ENCODE measurements at regions not wholly inside any gene's neighbourhood (a gene's known extent, or its start where the extent isn't known, plus 50 kb on each side); places are given as distances from the start of the nearest gene placed in this dataset.
A peak's percentile ranks its signal among the peaks of the same experiment; 100 is the strongest.

DNA sequence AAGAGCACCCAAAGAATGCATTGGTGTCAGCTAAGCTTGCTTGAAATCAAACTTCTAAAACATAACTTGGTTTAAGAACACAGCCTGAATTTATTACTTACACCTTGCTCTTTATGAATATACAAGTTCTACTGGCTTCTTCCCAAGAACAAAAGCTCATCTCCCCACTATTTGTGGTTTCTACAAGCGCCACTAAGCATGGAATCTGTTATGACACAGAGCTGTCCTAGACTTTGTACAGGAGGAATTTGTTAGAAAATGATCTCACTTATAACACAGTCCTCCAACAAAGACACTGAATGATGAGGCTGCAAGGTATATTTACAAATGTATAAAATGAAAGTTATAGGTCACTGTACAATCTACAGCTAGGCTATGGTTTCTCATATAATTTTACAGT is 452.1 kb downstream of the BCAT1 start:
- TF ChIP-seq, protein P1, sequence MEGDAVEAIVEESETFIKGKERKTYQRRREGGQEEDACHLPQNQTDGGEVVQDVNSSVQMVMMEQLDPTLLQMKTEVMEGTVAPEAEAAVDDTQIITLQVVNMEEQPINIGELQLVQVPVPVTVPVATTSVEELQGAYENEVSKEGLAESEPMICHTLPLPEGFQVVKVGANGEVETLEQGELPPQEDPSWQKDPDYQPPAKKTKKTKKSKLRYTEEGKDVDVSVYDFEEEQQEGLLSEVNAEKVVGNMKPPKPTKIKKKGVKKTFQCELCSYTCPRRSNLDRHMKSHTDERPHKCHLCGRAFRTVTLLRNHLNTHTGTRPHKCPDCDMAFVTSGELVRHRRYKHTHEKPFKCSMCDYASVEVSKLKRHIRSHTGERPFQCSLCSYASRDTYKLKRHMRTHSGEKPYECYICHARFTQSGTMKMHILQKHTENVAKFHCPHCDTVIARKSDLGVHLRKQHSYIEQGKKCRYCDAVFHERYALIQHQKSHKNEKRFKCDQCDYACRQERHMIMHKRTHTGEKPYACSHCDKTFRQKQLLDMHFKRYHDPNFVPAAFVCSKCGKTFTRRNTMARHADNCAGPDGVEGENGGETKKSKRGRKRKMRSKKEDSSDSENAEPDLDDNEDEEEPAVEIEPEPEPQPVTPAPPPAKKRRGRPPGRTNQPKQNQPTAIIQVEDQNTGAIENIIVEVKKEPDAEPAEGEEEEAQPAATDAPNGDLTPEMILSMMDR (IDR thresholded peaks at IDR 0.05; ENCODE audit: insufficient read depth, low read depth, low read length) = no peak
- TF ChIP-seq EZH2 (IDR thresholded peaks at IDR 0.05; ENCODE audit: insufficient read depth, low read length) = no peak
- H3K36me3 ChIP-seq (ENCODE audit: insufficient read depth, low read length) = no peaks in the 10 kb centered on the region
- FAIRE-seq = peak; percentile 32
- no peak overlapping the region for H2AFZ ChIP-seq (ENCODE audit: low read depth, low read length)
- no peaks in the 10 kb centered on the region for H3K79me2 ChIP-seq (ENCODE audit: insufficient read depth, low read length)
- peak overlapping the region; percentile 17 for H3K4me2 ChIP-seq (ENCODE audit: low read length)
- H3K36me3 Mint-ChIP-seq (ENCODE audit: low read depth, unreplicated experiment) = no peaks in the 10 kb centered on the region
- no peak overlapping the region for H3K27ac ChIP-seq (ENCODE audit: low read depth, low read length)
- peaks cover 24% of the 10 kb centered on the region for H3K4me1 ChIP-seq (ENCODE audit: insufficient read depth, low read length)
- H3K4me3 ChIP-seq (ENCODE audit: insufficient read depth, low read depth, low read length) = no peak overlapping the region
- H3K9me3 ChIP-seq (ENCODE audit: insufficient read depth, low read depth, low read length) = no peaks in the 10 kb centered on the region
- no peaks in the 10 kb centered on the region for H3K27me3 Mint-ChIP-seq (ENCODE audit: low read depth, unreplicated experiment)
- H3K27me3 ChIP-seq (ENCODE audit: insufficient read depth, low read length) = no peaks in the 10 kb centered on the region
- peak overlapping the region; percentile 68 for H3K27ac Mint-ChIP-seq (ENCODE audit: unreplicated experiment)
- H3K4me1 Mint-ChIP-seq (ENCODE audit: low read depth, unreplicated experiment) = peaks cover 47% of the 10 kb centered on the region
- no peaks in the 10 kb centered on the region for H4K20me1 ChIP-seq (ENCODE audit: insufficient read depth, low read length)
- no peaks in the 10 kb centered on the region for H3K9me3 Mint-ChIP-seq (ENCODE audit: unreplicated experiment)
- no peak overlapping the region for H3K4me3 Mint-ChIP-seq (ENCODE audit: unreplicated experiment)
- peak; percentile 83 for DNase-seq (ENCODE audit: low read depth)
- H3K9ac ChIP-seq (ENCODE audit: low read length) = no peak overlapping the region

DNA sequence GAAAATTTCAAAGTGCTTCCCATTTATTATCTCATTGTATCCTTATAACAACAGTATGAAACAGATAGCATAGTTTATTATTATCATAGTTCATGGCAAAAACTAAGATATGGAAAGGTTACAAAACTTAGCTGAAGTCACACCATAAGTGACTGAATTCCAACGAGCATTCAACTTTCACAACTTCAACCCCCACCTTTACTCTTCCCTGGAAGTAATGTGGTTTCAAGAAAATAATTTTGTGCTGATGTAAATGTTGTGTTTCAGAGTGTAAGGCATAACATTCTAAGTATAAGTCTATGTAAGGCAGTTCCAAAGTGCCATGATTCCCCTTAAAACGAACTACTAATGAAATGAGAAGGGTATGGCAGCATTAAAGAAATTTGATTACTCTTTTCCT is 454.5 kb downstream of the BCAT1 start:
- H3K79me2 ChIP-seq (ENCODE audit: insufficient read depth, low read length) = no peaks in the 10 kb centered on the region
- no peaks in the 10 kb centered on the region for H3K27me3 Mint-ChIP-seq (ENCODE audit: low read depth, unreplicated experiment)
- FAIRE-seq (no peak), DNase-seq (ENCODE audit: low read depth) (peak; percentile 55)
- H3K36me3 ChIP-seq (ENCODE audit: insufficient read depth, low read length) = no peaks in the 10 kb centered on the region
- no peaks in the 10 kb centered on the region for H3K9me3 Mint-ChIP-seq (ENCODE audit: unreplicated experiment)
- H3K4me1 Mint-ChIP-seq (ENCODE audit: low read depth, unreplicated experiment) = peaks cover 33% of the 10 kb centered on the region
- no peaks in the 10 kb centered on the region for H3K9me3 ChIP-seq (ENCODE audit: insufficient read depth, low read depth, low read length)
- TF ChIP-seq, protein P1 (IDR thresholded peaks at IDR 0.05; ENCODE audit: insufficient read depth, low read depth, low read length) = no peak
- TF ChIP-seq EZH2 (IDR thresholded peaks at IDR 0.05; ENCODE audit: insufficient read depth, low read length) = no peak
- H4K20me1 ChIP-seq (ENCODE audit: insufficient read depth, low read length) = no peaks in the 10 kb centered on the region
- H3K36me3 Mint-ChIP-seq (ENCODE audit: low read depth, unreplicated experiment) = no peaks in the 10 kb centered on the region
- peaks cover 10% of the 10 kb centered on the region for H3K4me1 ChIP-seq (ENCODE audit: insufficient read depth, low read length)
- no peak overlapping the region for H3K27ac ChIP-seq (ENCODE audit: low read depth, low read length)
- H3K4me3 Mint-ChIP-seq (ENCODE audit: unreplicated experiment) = no peak overlapping the region
- H3K9ac ChIP-seq (ENCODE audit: low read length) = no peak overlapping the region
- peak overlapping the region; percentile 78 for H3K27ac Mint-ChIP-seq (ENCODE audit: unreplicated experiment)
- H3K4me2 ChIP-seq (ENCODE audit: low read length) = peak overlapping the region; percentile 15
- no peak overlapping the region for H3K4me3 ChIP-seq (ENCODE audit: insufficient read depth, low read depth, low read length)
- no peaks in the 10 kb centered on the region for H3K27me3 ChIP-seq (ENCODE audit: insufficient read depth, low read length)
- H2AFZ ChIP-seq (ENCODE audit: low read depth, low read length) = no peak overlapping the region

DNA sequence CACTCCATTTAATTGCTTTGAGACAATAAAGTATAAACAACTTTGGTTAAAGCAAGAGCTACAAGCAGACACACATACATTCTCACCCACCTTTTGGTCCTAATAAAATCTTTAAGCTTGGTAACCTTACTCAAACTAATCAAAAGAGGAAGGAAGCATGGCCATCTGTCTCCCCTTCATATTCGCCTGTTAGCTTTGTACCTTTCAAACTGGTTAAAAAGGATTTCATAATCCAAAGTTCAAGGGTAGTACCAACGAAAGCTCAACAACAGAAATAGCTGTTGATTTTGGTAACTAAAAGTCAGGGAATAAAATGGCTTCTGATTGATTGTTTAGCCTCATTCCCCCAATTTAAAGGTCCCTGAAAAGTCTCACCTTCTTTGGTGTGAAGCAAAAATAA is 456.9 kb downstream of the BCAT1 start:
- Histone ChIP-seq H4K20me1 (ENCODE audit: insufficient read depth, low read length) (no peaks in the 10 kb centered on the region), H3K9me3 (ENCODE audit: insufficient read depth, low read depth, low read length) (no peaks in the 10 kb centered on the region), H3K36me3 (ENCODE audit: insufficient read depth, low read length) (no peaks in the 10 kb centered on the region), H3K27me3 (ENCODE audit: insufficient read depth, low read length) (no peaks in the 10 kb centered on the region), H3K4me2 (ENCODE audit: low read length) (no peak overlapping the region), H3K9ac (ENCODE audit: low read length) (no peak overlapping the region), H2AFZ (ENCODE audit: low read depth, low read length) (no peak overlapping the region), H3K4me3 (ENCODE audit: insufficient read depth, low read depth, low read length) (no peak overlapping the region), H3K27ac (ENCODE audit: low read depth, low read length) (no peak overlapping the region), H3K79me2 (ENCODE audit: insufficient read depth, low read length) (no peaks in the 10 kb centered on the region), H3K4me1 (ENCODE audit: insufficient read depth, low read length) (peaks cover 12% of the 10 kb centered on the region)
- Mint-ChIP-seq H3K36me3 (ENCODE audit: low read depth, unreplicated experiment) (no peaks in the 10 kb centered on the region), H3K4me3 (ENCODE audit: unreplicated experiment) (no peak overlapping the region), H3K9me3 (ENCODE audit: unreplicated experiment) (no peaks in the 10 kb centered on the region), H3K4me1 (ENCODE audit: low read depth, unreplicated experiment) (peaks cover 40% of the 10 kb centered on the region), H3K27ac (ENCODE audit: unreplicated experiment) (no peak overlapping the region), H3K27me3 (ENCODE audit: low read depth, unreplicated experiment) (no peaks in the 10 kb centered on the region)
- no peak for DNase-seq (ENCODE audit: low read depth)
- FAIRE-seq = no peak
- TF ChIP-seq EZH2 (IDR thresholded peaks at IDR 0.05; ENCODE audit: insufficient read depth, low read length) = no peak
- TF ChIP-seq, protein P1 (IDR thresholded peaks at IDR 0.05; ENCODE audit: insufficient read depth, low read depth, low read length) = no peak
